HCT116 (cell line): ENCODE measurements at regions not wholly inside any gene's neighbourhood (a gene's known extent, or its start where the extent isn't known, plus 50 kb on each side); places are given as distances from the start of the nearest gene placed in this dataset.

ENCODE experiments used
- ATF3 ChIP-seq: IDR thresholded peaks from 2 replicates; pipeline ENCODE4 v1.6.1; 2012
- EZH2 ChIP-seq: fragments of 200-600 bp; sonication (generic); IDR thresholded peaks from 2 replicates; pipeline ENCODE4 v1.6.1; 2017; ENCODE audit warnings: antibody characterized with exemption, mixed run types
- EZH2phosphoT487 ChIP-seq: fragments of 200-600 bp; IDR thresholded peaks from 2 replicates; pipeline ENCODE4 v1.6.1; 2018; ENCODE audit warnings: antibody characterized with exemption, borderline replicate concordance
- MAX ChIP-seq: IDR thresholded peaks from 2 replicates; pipeline ENCODE4 v1.6.1; 2012
- POLR2AphosphoS5 ChIP-seq: IDR thresholded peaks from 2 replicates; pipeline ENCODE4 v1.6.1; 2011; ENCODE audit warnings: mild to moderate bottlenecking, low read depth, low read length, moderate library complexity
- TF ChIP-seq, protein P1 (sequence below), 3 experiments: fragments of 200-600 bp in 1 of 3; sonication (generic) in 1 of 3; IDR thresholded peaks in 2 of 3; conservative IDR thresholded peaks in 1 of 3; 2 replicates each; pipeline ENCODE4 v1.5.1; 2012 to 2017; ENCODE audit warnings: low read depth in 2 of 3, low read length in 2 of 3, antibody characterized with exemption in 1 of 3, borderline replicate concordance in 1 of 3, control low read depth in 1 of 3, mild to moderate bottlenecking in 1 of 3, mixed read lengths in 1 of 3, mixed run types in 1 of 3, moderate library complexity in 1 of 3; ENCODE audit not compliant: insufficient read depth in 1 of 3

DNA sequence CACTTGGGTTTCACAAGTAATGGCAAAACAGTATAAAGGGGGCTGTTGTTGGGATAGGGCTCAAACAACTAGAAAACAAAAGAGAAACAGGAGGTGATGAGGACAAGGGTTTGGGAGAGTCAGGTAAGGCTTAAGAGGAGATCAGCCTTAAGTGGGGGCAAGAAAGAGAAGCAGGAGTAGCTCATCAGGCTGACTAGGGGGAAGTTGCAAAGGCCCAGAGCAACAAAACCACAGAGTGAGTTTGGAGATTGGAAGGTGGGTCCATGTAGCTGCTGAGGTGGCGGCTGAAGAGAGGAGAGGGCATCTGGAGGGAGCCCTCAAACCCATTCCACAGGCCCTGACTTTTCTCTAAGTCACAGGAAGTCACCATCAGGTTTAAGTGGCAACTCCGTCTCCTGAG, 126.0 kb downstream of the MREG start:
- TF ChIP-seq, protein P1, sequence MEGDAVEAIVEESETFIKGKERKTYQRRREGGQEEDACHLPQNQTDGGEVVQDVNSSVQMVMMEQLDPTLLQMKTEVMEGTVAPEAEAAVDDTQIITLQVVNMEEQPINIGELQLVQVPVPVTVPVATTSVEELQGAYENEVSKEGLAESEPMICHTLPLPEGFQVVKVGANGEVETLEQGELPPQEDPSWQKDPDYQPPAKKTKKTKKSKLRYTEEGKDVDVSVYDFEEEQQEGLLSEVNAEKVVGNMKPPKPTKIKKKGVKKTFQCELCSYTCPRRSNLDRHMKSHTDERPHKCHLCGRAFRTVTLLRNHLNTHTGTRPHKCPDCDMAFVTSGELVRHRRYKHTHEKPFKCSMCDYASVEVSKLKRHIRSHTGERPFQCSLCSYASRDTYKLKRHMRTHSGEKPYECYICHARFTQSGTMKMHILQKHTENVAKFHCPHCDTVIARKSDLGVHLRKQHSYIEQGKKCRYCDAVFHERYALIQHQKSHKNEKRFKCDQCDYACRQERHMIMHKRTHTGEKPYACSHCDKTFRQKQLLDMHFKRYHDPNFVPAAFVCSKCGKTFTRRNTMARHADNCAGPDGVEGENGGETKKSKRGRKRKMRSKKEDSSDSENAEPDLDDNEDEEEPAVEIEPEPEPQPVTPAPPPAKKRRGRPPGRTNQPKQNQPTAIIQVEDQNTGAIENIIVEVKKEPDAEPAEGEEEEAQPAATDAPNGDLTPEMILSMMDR (IDR thresholded peaks at IDR 0.05 in 2 of 3, conservative IDR thresholded peaks at IDR 0.05 in 1 of 3; ENCODE audit: borderline replicate concordance in 1 of 3, insufficient read depth in 1 of 3, low read depth in 2 of 3, low read length in 2 of 3): no peak
- no peak for TF ChIP-seq MAX
- TF ChIP-seq EZH2: no peak
- no peak for TF ChIP-seq ATF3
- TF ChIP-seq POLR2AphosphoS5: no peak
- no peak for TF ChIP-seq EZH2phosphoT487
